ENCODE measurements at regions not wholly inside any gene's neighbourhood (a gene's known extent, or its start where the extent isn't known, plus 50 kb on each side); places are given as distances from the start of the nearest gene placed in this dataset.

DNA sequence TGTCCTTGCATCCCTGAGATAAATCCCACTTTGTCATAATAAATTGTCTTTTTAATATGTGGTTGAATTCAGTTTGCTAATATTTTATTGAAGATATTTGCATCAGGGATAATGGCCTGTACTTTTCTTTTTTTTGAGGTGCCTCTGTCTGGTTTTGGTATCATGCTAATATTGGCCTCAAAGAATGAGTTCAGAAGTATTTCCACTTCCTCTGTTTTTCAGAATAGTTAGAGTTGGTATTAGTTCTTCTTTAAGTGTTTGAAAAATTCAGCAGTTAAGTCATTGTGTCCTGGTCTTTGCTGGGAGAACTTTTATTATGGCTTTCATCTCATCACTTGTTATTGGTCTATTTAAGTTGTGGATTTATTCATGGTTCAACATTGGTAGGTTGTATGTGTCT lies 464.1 kb upstream of the CRIM1 start:
- H3K79me1 ChIP-seq (ENCODE audit: low read depth, low read length) = no peaks in the 10 kb centered on the region
- H2BK120ac ChIP-seq (replicated peaks; ENCODE audit: low read depth, low read length) = no peak overlapping the region
- ChIA-PET POLR2A (ENCODE audit: partially characterized antibody) (no interaction called here), CTCF (ENCODE audit: partially characterized antibody) (no interaction called here)
- H4K20me1 ChIP-seq (replicated peaks in 1 of 2; ENCODE audit: control insufficient read depth in 1 of 2, insufficient read depth in 2 of 2, low read length in 2 of 2) = no peaks in the 10 kb centered on the region
- no peak overlapping the region for H3K14ac ChIP-seq (ENCODE audit: insufficient read length)
- no peak overlapping the region for H2BK20ac ChIP-seq (ENCODE audit: low read length)
- no peak overlapping the region for H3K9ac ChIP-seq (replicated peaks in 1 of 4; ENCODE audit: extremely low read depth in 1 of 4, low read depth in 3 of 4, low read length in 3 of 4)
- H3K56ac ChIP-seq (replicated peaks; ENCODE audit: insufficient read length, low read depth, low read length) = no peak overlapping the region
- H3K23me2 ChIP-seq (ENCODE audit: low read depth, low read length) = no peaks in the 10 kb centered on the region
- H4K5ac ChIP-seq (ENCODE audit: insufficient read length, low read depth, low read length) = no peak overlapping the region
- DNase-seq (ENCODE audit: low read depth in 1 of 2, low spot score in 2 of 2) (no peak), FAIRE-seq (no peak)
- H3K4me2 ChIP-seq (ENCODE audit: insufficient read depth in 1 of 2, low read depth in 2 of 2, low read length in 2 of 2) = no peak overlapping the region
- no peak overlapping the region for H3K18ac ChIP-seq (ENCODE audit: extremely low read depth, low read length)
- no peaks in the 10 kb centered on the region for H3K27me3 ChIP-seq (replicated peaks in 1 of 4; ENCODE audit: control insufficient read depth in 3 of 4, extremely low read depth in 1 of 4, insufficient read depth in 3 of 4, low read length in 3 of 4)
- H4K8ac ChIP-seq (ENCODE audit: extremely low read depth, insufficient read depth, low read length) = no peak overlapping the region
- H3K27ac ChIP-seq (ENCODE audit: low read depth, low read length) = no peak overlapping the region
- no peak overlapping the region for H4K91ac ChIP-seq (replicated peaks; ENCODE audit: insufficient read length, low read length)
- no peak overlapping the region for H2AK5ac ChIP-seq (ENCODE audit: low read depth, low read length)
- H2AFZ ChIP-seq (ENCODE audit: low read length) = no peak overlapping the region
- H3K4me1 ChIP-seq (replicated peaks in 1 of 4; ENCODE audit: control insufficient read depth in 3 of 4, insufficient read depth in 4 of 4, low read length in 3 of 4) = no peaks in the 10 kb centered on the region
- H3K4ac ChIP-seq (replicated peaks; ENCODE audit: insufficient read length, low read depth, low read length) = no peak overlapping the region
- no peak overlapping the region for H2BK12ac ChIP-seq (ENCODE audit: low read depth, low read length)
- H2BK5ac ChIP-seq (ENCODE audit: low read depth, low read length) = no peak overlapping the region
- no peak overlapping the region for H2BK15ac ChIP-seq (ENCODE audit: low read length)
- H3K23ac ChIP-seq (ENCODE audit: insufficient read length) = no peak overlapping the region
- H3K9me3 ChIP-seq (ENCODE audit: insufficient read depth in 2 of 2, low read depth in 1 of 2, low read length in 1 of 2) = no peaks in the 10 kb centered on the region
- no peaks in the 10 kb centered on the region for H3K36me3 ChIP-seq (ENCODE audit: control insufficient read depth in 2 of 4, insufficient read depth in 4 of 4, low read length in 3 of 4)
- no peak overlapping the region for H3K4me3 ChIP-seq (ENCODE audit: extremely low read depth in 1 of 4, insufficient read depth in 2 of 4, low read depth in 3 of 4, low read length in 4 of 4)
- no peaks in the 10 kb centered on the region for H3K79me2 ChIP-seq (ENCODE audit: control insufficient read depth in 1 of 2, insufficient read depth in 2 of 2, low read length in 2 of 2)
- TF ChIP-seq SIX5 (IDR thresholded peaks at IDR 0.05; ENCODE audit: low read depth, low read length) (no peak), JUND (IDR thresholded peaks at IDR 0.05; ENCODE audit: low read length) (no peak), SP4 (IDR thresholded peaks at IDR 0.05; ENCODE audit: low read length) (no peak), SIRT6 (IDR thresholded peaks at IDR 0.05; ENCODE audit: low read length) (no peak), YY1 (IDR thresholded peaks at IDR 0.05; ENCODE audit: low read depth, low read length) (no peak), SIN3A (conservative IDR thresholded peaks at IDR 0.05 in 1 of 2, IDR thresholded peaks at IDR 0.05 in 1 of 2; ENCODE audit: low read depth in 1 of 2, low read length in 2 of 2) (no peak), RNF2 (IDR thresholded peaks at IDR 0.05; ENCODE audit: borderline replicate concordance, low read depth, low read length, missing control alignments, poor library complexity, severe bottlenecking) (no peak), POLR2AphosphoS5 (IDR thresholded peaks at IDR 0.05; ENCODE audit: low read depth, low read length) (no peak), SRF (IDR thresholded peaks at IDR 0.05; ENCODE audit: low read depth, low read length) (no peak), KDM5A (IDR thresholded peaks at IDR 0.05; ENCODE audit: low read length) (no peak)

All from H1 (cell line).